Muscle of leg (tissue), 3 donors: ENCODE measurements at regions not wholly inside any gene's neighbourhood (a gene's known extent, or its start where the extent isn't known, plus 50 kb on each side); places are given as distances from the start of the nearest gene placed in this dataset.

Experiments
- DNase-seq: peaks from one replicate; pipeline ENCODE4 v3.0.0; 2013
- H3K27ac ChIP-seq: one replicate; pipeline ENCODE4 v1.5.1; 2013; ENCODE audit warnings: mild to moderate bottlenecking, low read length, control low read depth
- H3K27me3 ChIP-seq: one replicate; pipeline ENCODE4 v1.6.1; 2013; ENCODE audit warnings: low read length; ENCODE audit not compliant: control insufficient read depth, insufficient read depth
- H3K36me3 ChIP-seq: one replicate; pipeline ENCODE4 v1.6.1; 2013; ENCODE audit warnings: low read length; ENCODE audit not compliant: control insufficient read depth, insufficient read depth
- H3K4me1 ChIP-seq: one replicate; pipeline ENCODE4 v1.6.1; 2013; ENCODE audit warnings: low read length; ENCODE audit not compliant: control insufficient read depth, insufficient read depth
- H3K4me3 ChIP-seq: one replicate; pipeline ENCODE4 v1.5.1; 2013; ENCODE audit warnings: low read length, control low read depth
- H3K9me3 ChIP-seq: replicated peaks from 2 replicates; pipeline ENCODE4 v1.6.1; 2013; ENCODE audit warnings: low read depth, low read length; ENCODE audit not compliant: control insufficient read depth
- WGBS: methylation state at CpG from one replicate; pipeline ENCODE4 v1.1.5; 2013; ENCODE audit warnings: missing lambda C conversion rate; ENCODE audit not compliant: insufficient coverage; 5-methylcytosine and 5-hydroxymethylcytosine counted together

- Histone ChIP-seq H3K27me3 (no peaks in the 10 kb centered on the region), H3K9me3 (no peaks in the 10 kb centered on the region), H3K4me1 (no peaks in the 10 kb centered on the region), H3K27ac (no peak overlapping the region), H3K4me3 (no peak overlapping the region), H3K36me3 (no peaks in the 10 kb centered on the region)
- no peak for DNase-seq
- 84% methylated on average over 2 of the region's 4 CpGs for WGBS
Measured at GRCh38 chr1:63064135-63064534, 258.2 kb upstream of the FOXD3 start.

- no peaks in the 10 kb centered on the region for H3K9me3 ChIP-seq
- H3K36me3 ChIP-seq = no peaks in the 10 kb centered on the region
- H3K27me3 ChIP-seq = peaks cover 6% of the 10 kb centered on the region
- no peak overlapping the region for H3K27ac ChIP-seq
- WGBS = no CpG with 5 or more reads among the region's 7 CpGs
- no peak for DNase-seq
- no peak overlapping the region for H3K4me3 ChIP-seq
- no peaks in the 10 kb centered on the region for H3K4me1 ChIP-seq
Measured at GRCh38 chr1:63068626-63069025, 253.7 kb upstream of the FOXD3 start.

- Histone ChIP-seq H3K4me3 (no peak overlapping the region), H3K27ac (no peak overlapping the region), H3K36me3 (no peaks in the 10 kb centered on the region), H3K9me3 (no peaks in the 10 kb centered on the region), H3K27me3 (peaks cover 11% of the 10 kb centered on the region), H3K4me1 (peaks cover 4% of the 10 kb centered on the region)
- WGBS = 87% methylated on average over 6 of the region's 6 CpGs
- DNase-seq = no peak
Measured at GRCh38 chr1:63069214-63069613, 253.2 kb upstream of the FOXD3 start.

GRCh38 chr1:63073309-63074306, 248.8 kb upstream of the FOXD3 start:
- Histone ChIP-seq H3K4me1 (peaks cover 5% of the 10 kb centered on the region), H3K27ac (no peak overlapping the region), H3K9me3 (peaks cover 4% of the 10 kb centered on the region), H3K36me3 (no peaks in the 10 kb centered on the region), H3K4me3 (peak overlapping the region; percentile 10), H3K27me3 (peaks cover 19% of the 10 kb centered on the region)
- WGBS = 2% methylated on average over 34 of the region's 41 CpGs
- DNase-seq = peak; percentile 27

- 0% methylated on average over 1 of the region's 15 CpGs for WGBS
Measured at GRCh38 chr1:63074321-63074720, 248.0 kb upstream of the FOXD3 start.

GRCh38 chr1:63082766-63083165, 239.6 kb upstream of the FOXD3 start:
- Histone ChIP-seq H3K27me3 (peaks cover 2% of the 10 kb centered on the region), H3K4me1 (no peaks in the 10 kb centered on the region), H3K4me3 (no peak overlapping the region), H3K27ac (no peak overlapping the region), H3K9me3 (no peaks in the 10 kb centered on the region), H3K36me3 (no peaks in the 10 kb centered on the region)
- 62% methylated on average over 2 of the region's 3 CpGs for WGBS
- no peak for DNase-seq

More at GRCh38 chr1:63074321-63074720, 248.0 kb upstream of the FOXD3 start:
- Histone ChIP-seq H3K36me3 (no peaks in the 10 kb centered on the region), H3K4me3 (no peak overlapping the region), H3K9me3 (peaks cover 4% of the 10 kb centered on the region), H3K27ac (no peak overlapping the region), H3K4me1 (peaks cover 5% of the 10 kb centered on the region), H3K27me3 (peaks cover 19% of the 10 kb centered on the region)
- DNase-seq = no peak

GRCh38 chr1:63087966-63088365, 234.4 kb upstream of the FOXD3 start:
- Histone ChIP-seq H3K4me1 (no peaks in the 10 kb centered on the region), H3K9me3 (no peaks in the 10 kb centered on the region), H3K36me3 (no peaks in the 10 kb centered on the region), H3K27ac (no peak overlapping the region), H3K27me3 (peaks cover 2% of the 10 kb centered on the region), H3K4me3 (no peak overlapping the region)
- no peak for DNase-seq
- WGBS = no CpG with 5 or more reads among the region's 10 CpGs

- DNase-seq = peak; percentile 49
- no peaks in the 10 kb centered on the region for H3K9me3 ChIP-seq
- no peak overlapping the region for H3K27ac ChIP-seq
- H3K36me3 ChIP-seq = no peaks in the 10 kb centered on the region
- no peak overlapping the region for H3K4me3 ChIP-seq
- peaks cover 4% of the 10 kb centered on the region for H3K4me1 ChIP-seq
- WGBS = no CpG with 5 or more reads among the region's 2 CpGs
- H3K27me3 ChIP-seq = no peaks in the 10 kb centered on the region
Measured at GRCh38 chr1:63099188-63099587, 223.2 kb upstream of the FOXD3 start.

- Histone ChIP-seq H3K4me1 (peaks cover 4% of the 10 kb centered on the region), H3K36me3 (no peaks in the 10 kb centered on the region), H3K27ac (no peak overlapping the region), H3K9me3 (no peaks in the 10 kb centered on the region), H3K27me3 (no peaks in the 10 kb centered on the region), H3K4me3 (no peak overlapping the region)
- WGBS = 100% methylated on average over 1 of the region's 3 CpGs
- no peak for DNase-seq
Measured at GRCh38 chr1:63101336-63101735, 221.0 kb upstream of the FOXD3 start.

GRCh38 chr1:63103682-63104081, 218.7 kb upstream of the FOXD3 start:
- H3K27ac ChIP-seq = no peak overlapping the region
- DNase-seq = no peak
- no peaks in the 10 kb centered on the region for H3K27me3 ChIP-seq
- WGBS = no CpG with 5 or more reads among the region's 1 CpG
- H3K4me3 ChIP-seq = no peak overlapping the region
- H3K36me3 ChIP-seq = no peaks in the 10 kb centered on the region
- H3K4me1 ChIP-seq = peaks cover 4% of the 10 kb centered on the region
- no peaks in the 10 kb centered on the region for H3K9me3 ChIP-seq
